Trophoblast cell (in vitro differentiated cells and primary cell): ENCODE measurements at regions not wholly inside any gene's neighbourhood (a gene's known extent, or its start where the extent isn't known, plus 50 kb on each side); places are given as distances from the start of the nearest gene placed in this dataset.

ENCODE experiments used
- DNase-seq, 2 donors: peaks; one replicate each; pipeline ENCODE4 v3.0.0-alpha.2; 2016
- H2AFZ ChIP-seq: 2 replicates; pipeline ENCODE4 v1.6.1; 2013; ENCODE audit warnings: low read length, moderate library complexity, mild to moderate bottlenecking; ENCODE audit not compliant: insufficient read depth, poor library complexity
- H2AK5ac ChIP-seq: 2 replicates; pipeline ENCODE4 v1.6.1; 2013; ENCODE audit warnings: mild to moderate bottlenecking, low read length
- H2BK120ac ChIP-seq: 2 replicates; pipeline ENCODE4 v1.6.1; 2013; ENCODE audit warnings: low read length, mild to moderate bottlenecking, moderate library complexity; ENCODE audit not compliant: insufficient read depth, poor library complexity
- H2BK12ac ChIP-seq: 2 replicates; pipeline ENCODE4 v1.6.1; 2013; ENCODE audit warnings: mild to moderate bottlenecking, low read length, moderate library complexity
- H2BK5ac ChIP-seq: 2 replicates; pipeline ENCODE4 v1.6.1; 2013; ENCODE audit warnings: low read length, low read depth, moderate library complexity, mild to moderate bottlenecking; ENCODE audit not compliant: poor library complexity
- H3K14ac ChIP-seq: 2 replicates; pipeline ENCODE4 v1.6.1; 2013; ENCODE audit warnings: mild to moderate bottlenecking, low read length
- H3K18ac ChIP-seq: 2 replicates; pipeline ENCODE4 v1.6.1; 2013; ENCODE audit warnings: mild to moderate bottlenecking, low read length
- H3K23ac ChIP-seq: 2 replicates; pipeline ENCODE4 v1.6.1; 2013; ENCODE audit warnings: low read length
- H3K27ac ChIP-seq: 2 replicates; pipeline ENCODE4 v1.5.1; 2013; ENCODE audit warnings: low read depth, mild to moderate bottlenecking, inconsistent platforms, low read length, moderate library complexity
- H3K27me3 ChIP-seq: 2 replicates; pipeline ENCODE4 v1.6.1; 2013; ENCODE audit warnings: inconsistent platforms, mild to moderate bottlenecking, low read length, moderate library complexity; ENCODE audit not compliant: insufficient read depth
- H3K36me3 ChIP-seq, 2 experiments: 1 replicate in 1 of 2; 2 replicates in 1 of 2; pipeline ENCODE4 v1.6.1; 2013; ENCODE audit warnings: low read length in 2 of 2, mild to moderate bottlenecking in 2 of 2, moderate library complexity in 1 of 2; ENCODE audit not compliant: insufficient read depth in 2 of 2, control insufficient read depth in 1 of 2
- H3K4ac ChIP-seq: 2 replicates; pipeline ENCODE4 v1.6.1; 2013; ENCODE audit warnings: low read depth, mild to moderate bottlenecking, low read length, moderate library complexity
- H3K4me1 ChIP-seq, 2 experiments: 1 replicate in 1 of 2; 2 replicates in 1 of 2; pipeline ENCODE4 v1.6.1; 2013; ENCODE audit warnings: low read length in 2 of 2, mild to moderate bottlenecking in 2 of 2, moderate library complexity in 1 of 2; ENCODE audit not compliant: insufficient read depth in 2 of 2, control insufficient read depth in 1 of 2
- H3K4me2 ChIP-seq: 2 replicates; pipeline ENCODE4 v1.6.1; 2013; ENCODE audit warnings: inconsistent platforms, mild to moderate bottlenecking, low read length, moderate library complexity
- H3K4me3 ChIP-seq: 2 replicates; pipeline ENCODE4 v1.5.1; 2013; ENCODE audit warnings: mild to moderate bottlenecking, low read depth, low read length, inconsistent platforms
- H3K79me1 ChIP-seq: one replicate; pipeline ENCODE4 v1.6.1; 2013; ENCODE audit warnings: low read length
- H3K79me2 ChIP-seq: 2 replicates; pipeline ENCODE4 v1.6.1; 2013; ENCODE audit warnings: low read length, mild to moderate bottlenecking; ENCODE audit not compliant: control insufficient read depth, insufficient read depth, poor library complexity
- H3K9ac ChIP-seq: 2 replicates; pipeline ENCODE4 v1.6.1; 2013; ENCODE audit warnings: mild to moderate bottlenecking, low read length
- H3K9me3 ChIP-seq: 2 replicates; pipeline ENCODE4 v1.6.1; 2013; ENCODE audit warnings: low read depth, mild to moderate bottlenecking, control low read depth, inconsistent platforms, low read length; ENCODE audit not compliant: insufficient read depth
- H4K12ac ChIP-seq: 2 replicates; pipeline ENCODE4 v1.6.1; 2013; ENCODE audit warnings: low read depth, mild to moderate bottlenecking, low read length, moderate library complexity
- H4K8ac ChIP-seq: 2 replicates; pipeline ENCODE4 v1.6.1; 2013; ENCODE audit warnings: low read depth, mild to moderate bottlenecking, low read length, moderate library complexity
- H4K91ac ChIP-seq: one replicate; pipeline ENCODE4 v1.6.1; 2013; ENCODE audit warnings: low read depth, mild to moderate bottlenecking, low read length, moderate library complexity
- WGBS: extraction: QIAGEN DNeasy Blood & Tissue Kit; methylation state at CpG from one replicate; pipeline ENCODE4 v1.1.7; 2013; ENCODE audit warnings: missing lambda C conversion rate; ENCODE audit not compliant: insufficient read length, insufficient coverage; ENCODE audit errors: extremely low coverage; 5-methylcytosine and 5-hydroxymethylcytosine counted together

- H2BK12ac ChIP-seq, result peak overlapping the region; percentile 63
Observed at GRCh38 chr1:229027158-229027557, 243.8 kb upstream of the RAB4A start.

DNA sequence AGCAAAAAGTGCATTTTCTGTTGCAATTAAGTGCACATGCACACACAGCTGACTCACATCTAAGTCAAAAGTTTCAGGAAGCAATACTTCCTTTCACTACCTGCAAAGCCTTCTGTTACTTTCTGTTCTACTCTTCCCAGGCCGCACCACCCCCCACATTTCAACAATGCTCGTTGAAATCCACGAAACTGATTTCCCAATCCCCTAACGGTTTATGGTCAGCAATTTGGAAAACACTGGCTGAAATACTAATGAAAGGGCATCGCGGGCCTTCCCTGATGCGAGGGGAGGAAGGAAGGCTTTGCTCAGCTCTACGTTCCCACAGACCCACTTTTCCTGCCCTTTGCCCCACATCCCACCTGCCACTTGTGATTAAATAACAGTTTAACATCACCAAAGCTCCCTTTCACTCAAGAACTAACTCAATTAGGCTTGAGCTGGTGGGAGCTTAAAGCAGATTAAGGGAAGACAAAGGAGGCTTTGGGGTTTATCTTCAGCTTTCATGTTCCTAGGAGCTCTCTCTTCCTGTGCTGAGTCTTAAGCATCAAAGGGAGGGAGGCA lies 243.2 kb upstream of the RAB4A start:
- Histone ChIP-seq H3K79me2 (no peaks in the 10 kb centered on the region), H4K91ac (no peak overlapping the region), H3K9me3 (no peaks in the 10 kb centered on the region), H2BK5ac (no peak overlapping the region), H2BK120ac (no peak overlapping the region), H3K9ac (no peak overlapping the region), H3K27ac (no peak overlapping the region), H3K4me3 (no peak overlapping the region), H3K18ac (no peak overlapping the region), H3K4ac (no peak overlapping the region), H2AFZ (no peak overlapping the region), H4K8ac (no peak overlapping the region), H3K36me3 (no peaks in the 10 kb centered on the region), H3K4me2 (no peak overlapping the region), H3K79me1 (peaks cover 7% of the 10 kb centered on the region), H2AK5ac (no peak overlapping the region), H4K12ac (no peak overlapping the region), H2BK12ac (no peak overlapping the region), H3K4me1 (peaks cover 26 to 27% of the 10 kb centered on the region in 2 experiments), H3K27me3 (no peaks in the 10 kb centered on the region), H3K23ac (no peak overlapping the region), H3K14ac (peak overlapping the region; percentile 47)
- peak; percentile 41 to 74 for DNase-seq
- WGBS, result no CpG with 5 or more reads among the region's 8 CpGs

More at GRCh38 chr1:229027158-229027557, 243.8 kb upstream of the RAB4A start:
- H3K79me2 ChIP-seq, result no peaks in the 10 kb centered on the region
- no peak overlapping the region for H3K4me3 ChIP-seq
- no peak for DNase-seq
- H2BK5ac ChIP-seq, result no peak overlapping the region
- no peaks in the 10 kb centered on the region for H3K9me3 ChIP-seq
- no peak overlapping the region for H3K23ac ChIP-seq
- H3K79me1 ChIP-seq, result peaks cover 7% of the 10 kb centered on the region
- no peak overlapping the region for H2BK120ac ChIP-seq
- H3K36me3 ChIP-seq, result no peaks in the 10 kb centered on the region
- H3K4me1 ChIP-seq, result peaks cover 25 to 26% of the 10 kb centered on the region in 2 experiments
- H2AK5ac ChIP-seq, result no peak overlapping the region
- H3K9ac ChIP-seq, result no peak overlapping the region
- no CpG with 5 or more reads among the region's 5 CpGs for WGBS
- no peak overlapping the region for H4K91ac ChIP-seq
- no peak overlapping the region for H3K4me2 ChIP-seq
- no peaks in the 10 kb centered on the region for H3K27me3 ChIP-seq
- H3K4ac ChIP-seq, result no peak overlapping the region
- no peak overlapping the region for H3K18ac ChIP-seq
- no peak overlapping the region for H2AFZ ChIP-seq
- H4K8ac ChIP-seq, result no peak overlapping the region
- H4K12ac ChIP-seq, result no peak overlapping the region
- H3K27ac ChIP-seq, result no peak overlapping the region
- H3K14ac ChIP-seq, result no peak overlapping the region

DNA sequence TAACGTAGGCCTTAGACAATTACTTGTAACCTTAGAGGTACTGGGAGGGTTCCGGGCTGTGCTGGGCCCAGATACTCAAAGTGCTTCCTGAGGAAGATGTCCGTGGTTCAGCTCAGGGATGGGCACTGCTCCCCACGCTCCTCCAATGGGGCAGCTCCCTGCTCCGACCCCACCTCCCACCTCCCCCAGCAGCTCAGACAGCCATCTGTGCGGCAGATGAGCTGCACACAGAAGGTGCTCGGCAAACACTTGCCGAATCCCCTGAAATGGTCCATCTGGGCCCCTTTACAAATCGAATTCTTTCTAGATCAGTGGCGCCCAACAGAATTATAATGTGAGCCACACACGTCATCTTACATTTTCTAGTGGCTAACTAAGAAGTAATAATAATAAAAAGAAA lies 242.4 kb upstream of the RAB4A start:
- Histone ChIP-seq H3K4ac (no peak overlapping the region), H3K18ac (no peak overlapping the region), H3K23ac (no peak overlapping the region), H3K4me3 (no peak overlapping the region), H3K9ac (no peak overlapping the region), H3K4me2 (no peak overlapping the region), H2AK5ac (no peak overlapping the region), H4K12ac (no peak overlapping the region), H4K8ac (no peak overlapping the region), H3K36me3 (no peaks in the 10 kb centered on the region), H2BK12ac (no peak overlapping the region), H3K4me1 (peaks cover 24 to 25% of the 10 kb centered on the region in 2 experiments), H2BK120ac (no peak overlapping the region), H2BK5ac (no peak overlapping the region), H3K79me2 (no peaks in the 10 kb centered on the region), H3K9me3 (no peaks in the 10 kb centered on the region), H3K79me1 (peaks cover 7% of the 10 kb centered on the region), H3K27me3 (no peaks in the 10 kb centered on the region), H3K27ac (no peak overlapping the region), H4K91ac (no peak overlapping the region), H2AFZ (no peak overlapping the region), H3K14ac (no peak overlapping the region)
- WGBS, result no CpG with 5 or more reads among the region's 11 CpGs
- no peak for DNase-seq

DNA sequence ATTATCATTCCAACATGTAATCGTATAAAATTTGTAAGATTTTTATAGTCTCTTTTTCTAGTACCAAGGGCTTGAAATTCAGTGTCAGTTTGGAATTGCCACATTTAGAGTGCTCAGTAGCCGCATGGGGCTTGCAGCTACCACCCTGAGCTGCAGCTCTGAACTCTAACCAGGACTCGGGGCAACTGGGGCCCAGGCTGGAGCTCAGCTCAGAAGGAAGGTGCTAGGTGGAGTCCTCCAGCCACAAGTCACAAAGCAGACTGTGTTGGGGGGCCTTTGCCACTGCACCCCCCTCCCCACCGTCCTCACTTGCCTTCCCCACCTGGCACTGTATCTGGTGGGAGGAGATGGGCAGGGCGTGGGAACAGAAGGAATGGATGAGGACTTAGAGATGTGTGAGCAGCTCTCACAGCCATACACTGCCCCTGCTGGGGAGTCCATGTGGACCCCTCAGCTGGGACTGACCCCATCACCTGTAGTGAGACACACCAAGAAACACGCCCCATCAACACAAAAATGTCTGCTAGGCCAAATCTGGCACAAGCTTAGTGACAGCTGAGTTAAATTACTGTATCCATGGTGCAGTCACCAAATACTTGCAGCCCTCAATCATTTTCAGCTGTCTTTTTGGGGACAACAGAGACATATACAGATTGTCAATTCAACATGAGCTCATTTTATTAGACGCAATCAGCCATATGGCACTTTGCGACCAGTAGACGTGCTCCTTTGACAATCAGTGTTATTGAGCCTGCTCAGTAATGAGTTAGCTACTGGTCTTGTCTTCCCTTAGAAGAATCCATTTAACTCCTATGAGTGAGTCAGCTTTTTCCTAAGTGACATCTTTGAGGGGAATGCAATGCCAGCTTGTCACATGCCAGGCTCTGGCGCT lies 241.7 kb upstream of the RAB4A start:
- H2BK5ac ChIP-seq, result no peak overlapping the region
- H3K9ac ChIP-seq, result no peak overlapping the region
- no peak for DNase-seq
- no CpG with 5 or more reads among the region's 10 CpGs for WGBS
- no peak overlapping the region for H2AFZ ChIP-seq
- H3K79me1 ChIP-seq, result peaks cover 7% of the 10 kb centered on the region
- H3K4me1 ChIP-seq, result peaks cover 19 to 20% of the 10 kb centered on the region in 2 experiments
- no peak overlapping the region for H3K27ac ChIP-seq
- H4K91ac ChIP-seq, result no peak overlapping the region
- no peak overlapping the region for H2AK5ac ChIP-seq
- no peak overlapping the region for H2BK120ac ChIP-seq
- no peaks in the 10 kb centered on the region for H3K79me2 ChIP-seq
- no peak overlapping the region for H3K23ac ChIP-seq
- H4K12ac ChIP-seq, result no peak overlapping the region
- no peaks in the 10 kb centered on the region for H3K27me3 ChIP-seq
- H3K4me3 ChIP-seq, result no peak overlapping the region
- H2BK12ac ChIP-seq, result no peak overlapping the region
- no peak overlapping the region for H4K8ac ChIP-seq
- no peak overlapping the region for H3K18ac ChIP-seq
- H3K4ac ChIP-seq, result no peak overlapping the region
- no peaks in the 10 kb centered on the region for H3K36me3 ChIP-seq
- H3K9me3 ChIP-seq, result no peaks in the 10 kb centered on the region
- no peak overlapping the region for H3K4me2 ChIP-seq
- no peak overlapping the region for H3K14ac ChIP-seq
